Heart right ventricle (tissue), 16 donors: ENCODE measurements at regions not wholly inside any gene's neighbourhood (a gene's known extent, or its start where the extent isn't known, plus 50 kb on each side); places are given as distances from the start of the nearest gene placed in this dataset.

ENCODE experiments used
- ATAC-seq, 8 donors: fragments of 200-7000 bp; cut with Tn5 transposase; one replicate each; pipeline ENCODE4 v1.9.1; 2020; ENCODE audit warnings: mild to moderate bottlenecking in 8 of 8, moderate library complexity in 8 of 8, moderate number of reproducible peaks in 1 of 8
- DNase-seq, 2 donors: peaks; one replicate each; pipeline ENCODE4 v3.0.0-alpha.2; 2020
- H3K27ac ChIP-seq, 10 donors: fragments of 200-600 bp; sonication (generic) in 2 of 10; one replicate each; pipeline versions ENCODE4 v1.5.0 to v1.8.0; 2020 to 2022; ENCODE audit warnings: mild to moderate bottlenecking in 3 of 10
- H3K27me3 ChIP-seq, 7 donors: fragments of 200-600 bp; one replicate each; pipeline ENCODE4 v1.8.0; 2021 to 2022; ENCODE audit warnings: mild to moderate bottlenecking in 2 of 7
- H3K36me3 ChIP-seq, 9 donors: fragments of 200-600 bp; sonication (generic) in 1 of 9; one replicate each; pipeline versions ENCODE4 v1.5.0 to v1.8.0; 2020 to 2022; ENCODE audit warnings: mild to moderate bottlenecking in 2 of 9
- H3K4me1 ChIP-seq, 9 donors: fragments of 200-600 bp; sonication (generic) in 1 of 9; one replicate each; pipeline versions ENCODE4 v1.5.0 to v1.8.0; 2020 to 2022; ENCODE audit warnings: mild to moderate bottlenecking in 4 of 9
- H3K4me3 ChIP-seq, 10 donors: fragments of 200-600 bp; sonication (generic) in 2 of 10; one replicate each; pipeline versions ENCODE4 v1.5.0 to v1.8.0; 2020 to 2022; ENCODE audit warnings: mild to moderate bottlenecking in 7 of 10, moderate library complexity in 2 of 10
- H3K9me3 ChIP-seq, 11 donors: fragments of 200-600 bp in 10 of 11; sonication (generic) in 2 of 11; one replicate each; pipeline versions ENCODE4 v1.5.0 to v1.8.0; 2013 to 2022; ENCODE audit warnings: mild to moderate bottlenecking in 2 of 11, control low read depth in 1 of 11, moderate library complexity in 1 of 11
- CTCF ChIP-seq, 9 donors: fragments of 200-600 bp; sonication (generic) in 2 of 9; IDR thresholded peaks; one replicate each; pipeline versions ENCODE4 v1.5.0 to v1.8.0; 2021 to 2022; ENCODE audit warnings: antibody characterized with exemption in 9 of 9, mild to moderate bottlenecking in 5 of 9, moderate library complexity in 1 of 9
- WGBS, 2 donors: extraction: QIAGEN DNeasy Blood & Tissue Kit; methylation state at CpG; one replicate each; pipeline ENCODE4 v1.1.7; 2013; ENCODE audit warnings: inconsistent platforms in 1 of 2; 5-methylcytosine and 5-hydroxymethylcytosine counted together
- intact Hi-C, 10 donors: fragments of 100-400 bp; cut with DNase I; formaldehyde crosslinking; loops; one replicate each; pipeline versions ENCODE4 v1.11.1 to v1.14.2; 2022
- donor health status: Arrhythmogenic right ventricular cardiomyopathy.
- donor health status: ischemic (EF 13 %, LVEDD 7.1; RV severe dilation, severe dysfunction).
- donor health status: healthy with polysubstance abuse.
- donor health status: DM: no; HTN: yes; CAD: no.
- donor health status: DM: no; HTN: no; CAD: no.
- donor health status: ischemic (EF 25% LVEDD 6.9; RV normal size, moderate dysfunction).
- donor health status: ischemic (EF 25% LVEDD 5.7; RV mildly dilated, moderate dysfunction).
- donor health status: healthy.
- donor health status: DM: yes; HTN: yes; CAD: no.
- donor health status: Ischemic cardiomyopathy.
- donor health status: ischemic (EF 35%, LVEDD 5.7; RV mildly dilated, moderate dysfunction).
- donor health status: nonischemic (EF 11% LVEDD 7.7; RV severe dilation, severe dysfunction).
- donor health status: DM: yes; HTN: yes; CAD: no.
- donor health status: PGD.
- donor health status: ischemic (EF 29% LVEDD 5.4; RV normal size, mild dysfunction).
- donor health status: nonischemic (EF 23%, LVEDD 6.1; RV moderate dilation, normal function).

GRCh38 chr2:23301136-23301535, 83.8 kb upstream of the KLHL29 start:
- Histone ChIP-seq H3K4me1 (no peaks in the 10 kb centered on the region), H3K27ac (no peak overlapping the region), H3K27me3 (peaks cover 0 to 17% (median 4%) of the 10 kb centered on the region in 7 donors), H3K9me3 (no peaks in the 10 kb centered on the region), H3K4me3 (no peak overlapping the region), H3K36me3 (no peaks in the 10 kb centered on the region)
- ATAC-seq = no peak
- intact Hi-C loops = no loop called here
- DNase-seq = no peak
- TF ChIP-seq CTCF (IDR thresholded peaks at IDR 0.05) = no peak

- no peaks in the 10 kb centered on the region for H3K36me3 ChIP-seq
- no peak overlapping the region for H3K4me3 ChIP-seq
- ATAC-seq (no peak), DNase-seq (no peak)
- H3K27ac ChIP-seq = no peak overlapping the region
- TF ChIP-seq CTCF (IDR thresholded peaks at IDR 0.05) = no peak
- H3K4me1 ChIP-seq = no peaks in the 10 kb centered on the region
- peaks cover 0 to 18% (median 6%) of the 10 kb centered on the region in 7 donors for H3K27me3 ChIP-seq
- intact Hi-C loops = no loop called here
- H3K9me3 ChIP-seq = no peaks in the 10 kb centered on the region
These were observed 82.4 kb upstream of the KLHL29 start for GRCh38 chr2:23302591-23302990.

GRCh38 chr2:23306401-23306800, 78.6 kb upstream of the KLHL29 start:
- TF ChIP-seq CTCF (IDR thresholded peaks at IDR 0.05) = no peak
- Histone ChIP-seq H3K4me1 (no peaks in the 10 kb centered on the region), H3K36me3 (no peaks in the 10 kb centered on the region), H3K27me3 (peaks cover 0 to 27% (median 6%) of the 10 kb centered on the region in 7 donors), H3K4me3 (no peak overlapping the region), H3K27ac (no peak overlapping the region), H3K9me3 (no peaks in the 10 kb centered on the region)
- intact Hi-C loops = no loop called here
- DNase-seq = no peak
- WGBS, 2 donors = 74 to 81% methylated on average over 9 of the region's 9 CpGs
- ATAC-seq = no peak

GRCh38 chr2:23311186-23311585, 73.8 kb upstream of the KLHL29 start:
- DNase-seq = no peak
- no peak for TF ChIP-seq CTCF (IDR thresholded peaks at IDR 0.05)
- Histone ChIP-seq H3K27me3 (peaks cover 0 to 18% (median 8%) of the 10 kb centered on the region in 7 donors), H3K9me3 (no peaks in the 10 kb centered on the region), H3K4me1 (no peaks in the 10 kb centered on the region), H3K36me3 (no peaks in the 10 kb centered on the region), H3K4me3 (no peak overlapping the region), H3K27ac (no peak overlapping the region)
- no peak for ATAC-seq
- intact Hi-C loops = no loop called here
- 61 to 72% methylated on average over 1 of the region's 1 CpG for WGBS, 2 donors
